ENCODE measurements at regions not wholly inside any gene's neighbourhood (a gene's known extent, or its start where the extent isn't known, plus 50 kb on each side); places are given as distances from the start of the nearest gene placed in this dataset.

DNA sequence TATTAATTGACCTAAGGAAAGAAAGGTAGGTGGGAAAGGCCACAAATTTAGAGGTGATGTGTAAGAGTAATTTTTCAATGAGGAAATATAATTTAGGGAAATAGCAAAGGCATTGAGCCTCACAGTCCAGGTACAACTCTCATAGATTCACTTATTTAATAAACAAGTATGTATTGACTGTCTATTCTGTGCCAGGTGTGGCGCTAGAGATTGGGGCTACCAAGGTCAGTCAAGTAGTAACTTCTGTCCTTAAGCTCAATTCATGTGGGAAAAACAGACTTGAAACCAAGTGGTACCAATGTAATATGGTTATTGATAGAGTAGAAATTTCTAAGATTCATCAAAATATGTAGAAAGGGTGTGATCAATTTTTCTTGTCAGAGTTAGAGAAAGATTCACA, 257.5 kb downstream of the C4orf33 start:
- H3K9me3 ChIP-seq (ENCODE audit: control insufficient read depth, low read depth, low read length) = no peaks in the 10 kb centered on the region
- no peaks in the 10 kb centered on the region for H4K20me1 ChIP-seq (ENCODE audit: control insufficient read depth, extremely low read depth, insufficient read depth, low read length)
- H2AFZ ChIP-seq (ENCODE audit: control insufficient read depth, low read length) = no peak overlapping the region
- no peaks in the 10 kb centered on the region for H3K9me1 ChIP-seq (ENCODE audit: control insufficient read depth, extremely low read depth, insufficient read depth, low read length)
- H3K27ac ChIP-seq (ENCODE audit: control insufficient read depth, insufficient read depth, low read length) = no peak overlapping the region
- H3K4me2 ChIP-seq (ENCODE audit: control insufficient read depth, extremely low read depth, insufficient read depth, low read depth, low read length) = no peak overlapping the region
- dilution Hi-C loops (cut with MboI; ENCODE audit: extremely low pct_ligation_motif_present, low sequenced_read_pairs) = no loop called here
- TF ChIP-seq EZH2 (IDR thresholded peaks at IDR 0.05; ENCODE audit: low read length) = no peak
- TF ChIP-seq, protein P1, sequence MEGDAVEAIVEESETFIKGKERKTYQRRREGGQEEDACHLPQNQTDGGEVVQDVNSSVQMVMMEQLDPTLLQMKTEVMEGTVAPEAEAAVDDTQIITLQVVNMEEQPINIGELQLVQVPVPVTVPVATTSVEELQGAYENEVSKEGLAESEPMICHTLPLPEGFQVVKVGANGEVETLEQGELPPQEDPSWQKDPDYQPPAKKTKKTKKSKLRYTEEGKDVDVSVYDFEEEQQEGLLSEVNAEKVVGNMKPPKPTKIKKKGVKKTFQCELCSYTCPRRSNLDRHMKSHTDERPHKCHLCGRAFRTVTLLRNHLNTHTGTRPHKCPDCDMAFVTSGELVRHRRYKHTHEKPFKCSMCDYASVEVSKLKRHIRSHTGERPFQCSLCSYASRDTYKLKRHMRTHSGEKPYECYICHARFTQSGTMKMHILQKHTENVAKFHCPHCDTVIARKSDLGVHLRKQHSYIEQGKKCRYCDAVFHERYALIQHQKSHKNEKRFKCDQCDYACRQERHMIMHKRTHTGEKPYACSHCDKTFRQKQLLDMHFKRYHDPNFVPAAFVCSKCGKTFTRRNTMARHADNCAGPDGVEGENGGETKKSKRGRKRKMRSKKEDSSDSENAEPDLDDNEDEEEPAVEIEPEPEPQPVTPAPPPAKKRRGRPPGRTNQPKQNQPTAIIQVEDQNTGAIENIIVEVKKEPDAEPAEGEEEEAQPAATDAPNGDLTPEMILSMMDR (optimal IDR thresholded peaks at IDR 0.05 in 1 of 3, IDR thresholded peaks at IDR 0.05 in 1 of 3, conservative IDR thresholded peaks at IDR 0.05 in 1 of 3; ENCODE audit: extremely low read depth in 1 of 3, insufficient read depth in 2 of 3, low read length in 3 of 3) = no peak
- H3K36me3 ChIP-seq (ENCODE audit: control insufficient read depth in 2 of 2, extremely low read depth in 1 of 2, insufficient read depth in 2 of 2, low read length in 2 of 2) = no peaks in the 10 kb centered on the region
- no peak for DNase-seq (ENCODE audit: low read depth, low spot score)
- no peaks in the 10 kb centered on the region for H3K79me2 ChIP-seq (ENCODE audit: control insufficient read depth, insufficient read depth, low read length)
- H3K9ac ChIP-seq (ENCODE audit: control insufficient read depth, extremely low read depth, insufficient read depth, low read length) = no peak overlapping the region
- no peaks in the 10 kb centered on the region for H3K4me1 ChIP-seq (ENCODE audit: control insufficient read depth, extremely low read depth, insufficient read depth, low read length)
- no peak overlapping the region for H3K4me3 ChIP-seq (ENCODE audit: control insufficient read depth in 2 of 3, extremely low read depth in 1 of 3, insufficient read depth in 2 of 3, low read depth in 1 of 3, low read length in 3 of 3)
- FAIRE-seq = no peak
- no peaks in the 10 kb centered on the region for H3K27me3 ChIP-seq (ENCODE audit: control insufficient read depth, extremely low read depth, insufficient read depth, low read length)

DNA sequence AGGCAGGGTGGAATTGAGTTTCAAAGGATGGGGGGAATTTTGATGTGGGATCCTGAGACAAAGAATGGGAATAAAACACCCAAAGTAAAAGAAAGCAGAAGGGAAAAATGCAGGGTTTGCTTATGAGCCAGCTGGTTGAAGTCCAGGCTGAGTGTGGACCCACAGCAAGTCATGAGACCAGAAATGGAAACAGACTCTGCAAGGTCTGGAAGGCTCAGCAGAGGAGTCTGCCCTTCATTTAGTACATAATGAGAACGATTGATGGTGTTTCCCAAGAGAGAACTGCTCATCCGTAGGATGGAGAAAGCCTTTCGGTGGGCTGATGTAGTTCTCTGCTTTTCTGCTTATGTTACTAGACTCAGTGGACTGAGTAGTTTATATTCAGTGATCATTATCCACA, 259.1 kb downstream of the C4orf33 start:
- TF ChIP-seq EZH2 (IDR thresholded peaks at IDR 0.05; ENCODE audit: low read length) = no peak
- TF ChIP-seq, protein P1 (optimal IDR thresholded peaks at IDR 0.05 in 1 of 3, IDR thresholded peaks at IDR 0.05 in 1 of 3, conservative IDR thresholded peaks at IDR 0.05 in 1 of 3; ENCODE audit: extremely low read depth in 1 of 3, insufficient read depth in 2 of 3, low read length in 3 of 3) = no peak
- no peak overlapping the region for H3K27ac ChIP-seq (ENCODE audit: control insufficient read depth, insufficient read depth, low read length)
- no peaks in the 10 kb centered on the region for H3K9me1 ChIP-seq (ENCODE audit: control insufficient read depth, extremely low read depth, insufficient read depth, low read length)
- FAIRE-seq (no peak), DNase-seq (ENCODE audit: low read depth, low spot score) (no peak)
- no peaks in the 10 kb centered on the region for H3K27me3 ChIP-seq (ENCODE audit: control insufficient read depth, extremely low read depth, insufficient read depth, low read length)
- H3K4me1 ChIP-seq (ENCODE audit: control insufficient read depth, extremely low read depth, insufficient read depth, low read length) = peaks cover 3% of the 10 kb centered on the region
- H3K4me3 ChIP-seq (ENCODE audit: control insufficient read depth in 2 of 3, extremely low read depth in 1 of 3, insufficient read depth in 2 of 3, low read depth in 1 of 3, low read length in 3 of 3) = no peak overlapping the region
- H2AFZ ChIP-seq (ENCODE audit: control insufficient read depth, low read length) = no peak overlapping the region
- no peaks in the 10 kb centered on the region for H4K20me1 ChIP-seq (ENCODE audit: control insufficient read depth, extremely low read depth, insufficient read depth, low read length)
- no peaks in the 10 kb centered on the region for H3K79me2 ChIP-seq (ENCODE audit: control insufficient read depth, insufficient read depth, low read length)
- H3K9me3 ChIP-seq (ENCODE audit: control insufficient read depth, low read depth, low read length) = no peaks in the 10 kb centered on the region
- dilution Hi-C loops (cut with MboI; ENCODE audit: extremely low pct_ligation_motif_present, low sequenced_read_pairs) = no loop called here
- no peak overlapping the region for H3K9ac ChIP-seq (ENCODE audit: control insufficient read depth, extremely low read depth, insufficient read depth, low read length)
- no peaks in the 10 kb centered on the region for H3K36me3 ChIP-seq (ENCODE audit: control insufficient read depth in 2 of 2, extremely low read depth in 1 of 2, insufficient read depth in 2 of 2, low read length in 2 of 2)
- no peak overlapping the region for H3K4me2 ChIP-seq (ENCODE audit: control insufficient read depth, extremely low read depth, insufficient read depth, low read depth, low read length)
